Vagina (tissue), 2 donors: ENCODE measurements at regions not wholly inside any gene's neighbourhood (a gene's known extent, or its start where the extent isn't known, plus 50 kb on each side); places are given as distances from the start of the nearest gene placed in this dataset.

Source experiments
- POLR2A ChIP-seq, 2 donors: fragments of 450-650 bp; IDR thresholded peaks; one replicate each; pipeline ENCODE4 v1.6.1; 2017; ENCODE audit warnings: antibody characterized with exemption in 2 of 2, mild to moderate bottlenecking in 2 of 2, moderate library complexity in 2 of 2
- TF ChIP-seq, protein P1 (sequence below), 3 experiments: fragments of 450-650 bp in 2 of 3; fragments of 200-600 bp in 1 of 3; sonication (generic) in 1 of 3; IDR thresholded peaks; one replicate each; pipeline ENCODE4 v1.5.1; 2017 to 2019; ENCODE audit warnings: antibody characterized with exemption in 3 of 3, mild to moderate bottlenecking in 2 of 3, moderate library complexity in 2 of 3

DNA sequence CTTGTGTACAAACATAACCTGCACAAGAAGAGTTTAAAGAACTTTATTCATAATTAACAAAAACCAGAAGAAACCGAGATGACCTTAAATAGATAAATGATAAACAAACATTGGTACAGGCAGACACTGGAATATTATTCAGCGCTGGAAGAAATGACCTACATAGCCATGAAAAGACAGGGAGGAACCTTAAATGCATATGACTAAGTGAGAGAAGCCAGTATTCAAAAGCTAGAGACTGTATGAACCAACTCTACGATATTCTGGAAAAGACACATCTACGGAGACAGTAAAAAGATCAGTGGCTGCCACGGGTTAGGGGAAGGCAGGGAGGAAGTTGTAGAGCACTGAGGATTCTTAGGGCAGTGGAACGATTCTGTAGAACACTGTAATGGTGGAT, 333.8 kb upstream of the AKR1E2 start:
- TF ChIP-seq, protein P1, sequence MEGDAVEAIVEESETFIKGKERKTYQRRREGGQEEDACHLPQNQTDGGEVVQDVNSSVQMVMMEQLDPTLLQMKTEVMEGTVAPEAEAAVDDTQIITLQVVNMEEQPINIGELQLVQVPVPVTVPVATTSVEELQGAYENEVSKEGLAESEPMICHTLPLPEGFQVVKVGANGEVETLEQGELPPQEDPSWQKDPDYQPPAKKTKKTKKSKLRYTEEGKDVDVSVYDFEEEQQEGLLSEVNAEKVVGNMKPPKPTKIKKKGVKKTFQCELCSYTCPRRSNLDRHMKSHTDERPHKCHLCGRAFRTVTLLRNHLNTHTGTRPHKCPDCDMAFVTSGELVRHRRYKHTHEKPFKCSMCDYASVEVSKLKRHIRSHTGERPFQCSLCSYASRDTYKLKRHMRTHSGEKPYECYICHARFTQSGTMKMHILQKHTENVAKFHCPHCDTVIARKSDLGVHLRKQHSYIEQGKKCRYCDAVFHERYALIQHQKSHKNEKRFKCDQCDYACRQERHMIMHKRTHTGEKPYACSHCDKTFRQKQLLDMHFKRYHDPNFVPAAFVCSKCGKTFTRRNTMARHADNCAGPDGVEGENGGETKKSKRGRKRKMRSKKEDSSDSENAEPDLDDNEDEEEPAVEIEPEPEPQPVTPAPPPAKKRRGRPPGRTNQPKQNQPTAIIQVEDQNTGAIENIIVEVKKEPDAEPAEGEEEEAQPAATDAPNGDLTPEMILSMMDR (IDR thresholded peaks at IDR 0.05): no peak
- no peak for TF ChIP-seq POLR2A (IDR thresholded peaks at IDR 0.05)
